WERI-Rb-1 (cell line): ENCODE measurements at regions not wholly inside any gene's neighbourhood (a gene's known extent, or its start where the extent isn't known, plus 50 kb on each side); places are given as distances from the start of the nearest gene placed in this dataset.

Experiments used
- DNase-seq: peaks from one replicate; pipeline ENCODE4 v3.0.0-alpha.2; 2020
- H3K27ac ChIP-seq: fragments of 250-450 bp; sonication (Bioruptor Pico); 2 replicates; pipeline ENCODE4 v1.5.1; 2020; ENCODE audit warnings: mild to moderate bottlenecking, moderate library complexity
- H3K27me3 ChIP-seq: fragments of 250-450 bp; sonication (Bioruptor Pico); 2 replicates; pipeline ENCODE4 v1.5.1; 2021; ENCODE audit warnings: mild to moderate bottlenecking, low read depth, moderate library complexity; ENCODE audit not compliant: insufficient read depth, severe bottlenecking
- H3K36me3 ChIP-seq: fragments of 250-450 bp; sonication (Bioruptor Pico); 2 replicates; pipeline ENCODE4 v1.5.1; 2020; ENCODE audit warnings: mild to moderate bottlenecking, moderate library complexity
- H3K4me3 ChIP-seq: 2 replicates; pipeline ENCODE4 v1.5.1; 2011; ENCODE audit warnings: low read depth, mild to moderate bottlenecking, control low read depth, low read length
- H3K9me3 ChIP-seq: fragments of 250-450 bp; sonication (Bioruptor Pico); 2 replicates; pipeline ENCODE4 v1.5.1; 2021; ENCODE audit warnings: mild to moderate bottlenecking, moderate library complexity; ENCODE audit not compliant: severe bottlenecking
- TF ChIP-seq, protein P1 (sequence below): IDR thresholded peaks from 2 replicates; pipeline ENCODE4 v1.5.1; 2011; ENCODE audit warnings: low read depth, mild to moderate bottlenecking, control low read depth, inconsistent platforms, low read length

DNA sequence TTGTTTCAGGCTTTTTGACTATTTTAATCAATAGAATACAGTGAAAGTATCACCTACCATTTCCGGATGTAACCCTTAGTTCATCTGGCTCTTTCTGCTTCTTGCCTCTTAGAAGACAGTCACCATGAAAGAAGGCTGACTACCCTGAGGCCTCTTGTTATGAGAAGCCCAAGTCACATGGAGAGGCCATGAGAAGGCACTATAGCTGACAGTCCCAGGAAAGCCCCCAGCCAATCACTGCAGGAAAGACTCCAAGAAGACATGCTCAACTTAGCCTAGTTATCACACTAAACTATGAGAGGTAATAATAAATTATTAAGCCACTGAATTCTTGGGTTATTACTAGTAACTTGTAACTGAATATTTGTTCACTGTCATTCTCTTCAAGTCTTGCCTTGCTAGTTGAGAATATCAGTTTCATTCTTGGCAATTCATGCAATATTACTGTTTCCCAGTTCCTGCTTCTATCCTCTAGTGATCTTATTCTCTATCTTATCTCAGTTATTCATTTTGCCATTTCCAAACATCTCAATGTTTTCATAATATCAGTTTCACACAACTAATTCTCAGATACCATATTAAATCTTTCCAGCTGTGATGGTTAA is 57.1 kb upstream of the GUCY1A1 start:
- DNase-seq, result no peak
- Histone ChIP-seq H3K27me3 (no peaks in the 10 kb centered on the region), H3K27ac (no peak overlapping the region), H3K9me3 (no peaks in the 10 kb centered on the region), H3K36me3 (no peaks in the 10 kb centered on the region), H3K4me3 (no peak overlapping the region)
- TF ChIP-seq, protein P1, sequence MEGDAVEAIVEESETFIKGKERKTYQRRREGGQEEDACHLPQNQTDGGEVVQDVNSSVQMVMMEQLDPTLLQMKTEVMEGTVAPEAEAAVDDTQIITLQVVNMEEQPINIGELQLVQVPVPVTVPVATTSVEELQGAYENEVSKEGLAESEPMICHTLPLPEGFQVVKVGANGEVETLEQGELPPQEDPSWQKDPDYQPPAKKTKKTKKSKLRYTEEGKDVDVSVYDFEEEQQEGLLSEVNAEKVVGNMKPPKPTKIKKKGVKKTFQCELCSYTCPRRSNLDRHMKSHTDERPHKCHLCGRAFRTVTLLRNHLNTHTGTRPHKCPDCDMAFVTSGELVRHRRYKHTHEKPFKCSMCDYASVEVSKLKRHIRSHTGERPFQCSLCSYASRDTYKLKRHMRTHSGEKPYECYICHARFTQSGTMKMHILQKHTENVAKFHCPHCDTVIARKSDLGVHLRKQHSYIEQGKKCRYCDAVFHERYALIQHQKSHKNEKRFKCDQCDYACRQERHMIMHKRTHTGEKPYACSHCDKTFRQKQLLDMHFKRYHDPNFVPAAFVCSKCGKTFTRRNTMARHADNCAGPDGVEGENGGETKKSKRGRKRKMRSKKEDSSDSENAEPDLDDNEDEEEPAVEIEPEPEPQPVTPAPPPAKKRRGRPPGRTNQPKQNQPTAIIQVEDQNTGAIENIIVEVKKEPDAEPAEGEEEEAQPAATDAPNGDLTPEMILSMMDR, result no peak

DNA sequence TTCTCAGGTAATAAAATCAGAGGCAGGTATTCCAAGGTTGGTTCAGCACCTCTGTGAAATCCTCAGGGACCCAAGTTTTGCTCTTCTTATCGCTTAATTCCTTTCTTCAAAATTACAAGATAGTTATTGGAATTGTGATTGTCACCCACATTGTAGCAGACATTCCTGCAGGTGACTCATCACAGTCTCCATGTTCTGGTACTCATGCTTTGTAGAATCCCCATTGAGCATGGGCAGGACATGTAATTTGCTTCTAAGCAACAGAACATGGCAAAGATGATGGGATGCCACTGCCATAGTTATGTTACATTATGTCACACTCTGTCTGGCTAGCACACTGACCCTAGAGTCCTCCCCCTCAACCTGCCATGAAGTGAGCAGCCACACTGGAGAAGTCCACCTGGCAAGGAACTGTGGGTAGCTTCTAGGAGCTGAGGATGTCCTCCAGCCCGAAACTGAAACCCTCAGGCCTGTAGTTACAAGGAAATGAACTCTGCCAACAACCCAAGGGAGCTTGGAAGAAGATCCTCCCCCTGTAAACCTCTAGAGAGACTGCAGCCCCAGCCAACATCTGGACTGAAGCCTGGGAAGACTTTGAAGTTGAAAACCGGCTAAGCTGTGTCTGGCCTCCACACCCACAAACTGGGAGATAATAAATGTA is 58.3 kb upstream of the GUCY1A1 start:
- no peaks in the 10 kb centered on the region for H3K36me3 ChIP-seq
- no peaks in the 10 kb centered on the region for H3K27me3 ChIP-seq
- no peak overlapping the region for H3K27ac ChIP-seq
- no peak for DNase-seq
- TF ChIP-seq, protein P1, result no peak
- H3K4me3 ChIP-seq, result no peak overlapping the region
- no peaks in the 10 kb centered on the region for H3K9me3 ChIP-seq

DNA sequence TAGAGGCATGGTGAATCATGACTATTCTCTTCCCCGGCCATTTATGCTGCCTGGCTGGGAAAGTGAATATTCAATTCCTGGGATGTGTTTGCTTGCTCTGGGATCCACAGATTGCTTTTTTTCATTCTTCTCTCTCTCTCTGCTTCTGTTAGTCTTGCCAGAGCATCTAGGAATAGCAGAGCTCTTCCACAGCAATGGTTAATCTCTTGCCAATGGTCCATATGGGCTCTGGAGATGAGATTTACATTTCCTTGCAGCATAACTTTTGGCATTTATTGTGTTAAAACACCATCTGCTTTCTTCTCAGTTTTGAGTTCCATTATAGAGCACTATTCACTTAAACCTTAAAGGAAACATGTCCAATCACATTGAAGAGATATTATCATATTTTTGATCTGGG is 59.2 kb upstream of the GUCY1A1 start:
- H3K9me3 ChIP-seq, result no peaks in the 10 kb centered on the region
- TF ChIP-seq, protein P1, result no peak

DNA sequence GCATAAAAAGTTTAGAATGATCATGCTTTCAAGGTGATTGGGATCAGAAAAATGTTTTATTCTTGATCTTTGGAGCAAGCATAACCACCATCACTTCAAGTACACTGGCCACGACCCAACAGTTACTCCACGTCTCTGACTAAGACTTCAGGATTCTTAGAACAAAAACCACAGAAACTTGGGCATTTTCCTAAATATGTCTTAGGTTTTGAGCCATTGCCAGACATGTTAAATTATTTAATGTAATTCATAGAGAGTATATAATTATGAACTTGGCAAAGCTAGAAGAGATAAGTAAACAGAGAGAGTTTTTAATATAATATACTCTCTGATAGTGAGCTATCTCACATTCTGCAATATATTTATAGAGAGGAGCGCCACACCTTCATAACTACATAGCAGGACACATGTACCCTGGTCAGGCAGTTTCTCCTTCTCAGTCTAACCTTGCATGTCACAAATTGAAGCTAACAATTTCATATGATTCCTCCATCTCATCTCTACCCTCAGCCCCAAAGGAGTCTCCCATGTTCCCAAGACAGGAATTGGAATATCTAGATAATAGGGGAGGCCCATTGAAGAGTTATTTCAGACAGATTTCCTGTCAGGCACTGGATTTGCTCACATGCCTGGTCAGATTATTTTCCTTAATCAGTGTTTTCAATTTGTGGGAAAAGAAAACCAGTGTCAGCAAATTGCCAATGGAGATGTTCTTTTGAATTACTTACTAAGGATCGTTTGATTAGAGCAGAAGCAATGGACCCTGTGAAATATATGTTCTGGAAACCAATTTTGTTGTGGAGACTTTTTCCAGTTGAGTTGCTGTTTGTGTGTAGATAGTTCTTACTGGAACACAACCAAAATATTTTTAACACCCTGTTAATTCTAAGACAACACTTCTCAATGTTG is 61.7 kb upstream of the GUCY1A1 start:
- DNase-seq, result no peak
- TF ChIP-seq, protein P1, result no peak
- no peak overlapping the region for H3K4me3 ChIP-seq

More for the DNA sequence above, 59.2 kb upstream of the GUCY1A1 start:
- no peak overlapping the region for H3K27ac ChIP-seq
- H3K4me3 ChIP-seq, result no peak overlapping the region
- no peak for DNase-seq
- H3K36me3 ChIP-seq, result no peaks in the 10 kb centered on the region
- no peaks in the 10 kb centered on the region for H3K27me3 ChIP-seq

DNA sequence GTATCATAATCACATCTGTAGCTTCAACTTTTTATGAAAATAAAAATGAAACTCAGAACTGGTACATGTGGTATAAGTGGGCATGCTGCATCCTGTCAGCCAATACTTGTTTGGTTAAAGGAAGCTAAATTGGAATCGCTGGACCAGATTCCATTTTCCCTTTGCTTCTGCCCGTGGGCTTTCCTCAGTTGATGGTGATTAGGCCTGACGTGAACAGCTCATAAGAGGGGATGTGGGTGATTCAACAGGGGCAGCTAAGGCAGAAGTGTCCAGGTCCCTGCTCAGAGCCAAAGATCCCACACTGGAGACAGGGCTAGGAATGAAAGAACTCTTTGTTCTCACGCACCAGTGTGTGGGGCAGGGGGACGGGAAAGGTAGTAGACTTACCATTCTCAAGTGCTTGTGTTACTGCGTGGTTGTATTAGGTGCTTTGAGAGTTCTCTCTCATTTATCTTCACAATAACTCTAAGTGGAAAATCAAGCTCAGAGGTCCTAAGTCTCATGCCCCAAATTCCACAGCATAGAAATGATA is 63.2 kb upstream of the GUCY1A1 start:
- H3K27ac ChIP-seq, result no peak overlapping the region
- TF ChIP-seq, protein P1, result no peak
- no peaks in the 10 kb centered on the region for H3K36me3 ChIP-seq

More for the DNA sequence above, 61.7 kb upstream of the GUCY1A1 start:
- Histone ChIP-seq H3K36me3 (no peaks in the 10 kb centered on the region), H3K27me3 (no peaks in the 10 kb centered on the region), H3K27ac (no peak overlapping the region), H3K9me3 (no peaks in the 10 kb centered on the region)

More for the DNA sequence above, 63.2 kb upstream of the GUCY1A1 start:
- DNase-seq, result no peak
- no peak overlapping the region for H3K4me3 ChIP-seq
- no peaks in the 10 kb centered on the region for H3K27me3 ChIP-seq
- no peaks in the 10 kb centered on the region for H3K9me3 ChIP-seq
